ENCODE measurements at regions not wholly inside any gene's neighbourhood (a gene's known extent, or its start where the extent isn't known, plus 50 kb on each side); places are given as distances from the start of the nearest gene placed in this dataset.

DNA sequence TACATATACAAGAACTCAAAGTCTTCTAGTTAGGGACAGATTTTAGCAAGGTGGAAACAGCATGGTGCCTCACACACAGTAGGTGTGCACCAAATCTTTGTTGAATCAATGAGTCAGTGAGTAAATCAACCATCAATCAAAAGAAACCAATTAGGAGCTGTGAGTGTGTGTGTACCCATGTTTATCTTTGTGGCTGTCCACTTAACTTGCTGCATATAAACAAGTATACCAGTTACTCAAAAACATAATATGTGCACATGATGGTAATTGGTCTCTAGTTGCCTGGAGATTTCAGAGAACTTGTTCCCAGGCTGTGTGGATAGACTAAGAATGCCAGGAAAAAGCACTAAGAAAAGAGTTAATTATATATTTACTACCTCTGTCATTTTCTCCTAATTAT, 272.2 kb upstream of the CCL2 start:
- Histone ChIP-seq H3K4me1 (replicated peaks in 1 of 2) (no peaks in the 10 kb centered on the region), H3K4me3 (no peak overlapping the region), H3K27ac (no peak overlapping the region)
- ATAC-seq (replicated peaks in 6 of 8): no peak
- in situ Hi-C loops (cut with MboI; ENCODE audit: low pct_unique_long_range_greater_than_20kb in 2 of 9, low sequenced_read_pairs in 9 of 9, unreplicated experiment in 9 of 9): no loop called here

- in situ Hi-C loops (cut with MboI; ENCODE audit: low pct_unique_long_range_greater_than_20kb in 2 of 9, low sequenced_read_pairs in 9 of 9, unreplicated experiment in 9 of 9): no loop called here
- H3K4me1 ChIP-seq (replicated peaks in 1 of 2): no peaks in the 10 kb centered on the region
- no peak for ATAC-seq (replicated peaks in 6 of 8)
- H3K4me3 ChIP-seq: no peak overlapping the region
- WGBS, 10 experiments: 42 to 83% (median 66%) methylated on average over 1 to 6 of the region's 6 CpGs; no CpG with 5 or more reads in 3 of the 10 experiments
- no peak overlapping the region for H3K27ac ChIP-seq
Measured at GRCh38 chr17:33983824-33984574, 271.1 kb upstream of the CCL2 start.

DNA sequence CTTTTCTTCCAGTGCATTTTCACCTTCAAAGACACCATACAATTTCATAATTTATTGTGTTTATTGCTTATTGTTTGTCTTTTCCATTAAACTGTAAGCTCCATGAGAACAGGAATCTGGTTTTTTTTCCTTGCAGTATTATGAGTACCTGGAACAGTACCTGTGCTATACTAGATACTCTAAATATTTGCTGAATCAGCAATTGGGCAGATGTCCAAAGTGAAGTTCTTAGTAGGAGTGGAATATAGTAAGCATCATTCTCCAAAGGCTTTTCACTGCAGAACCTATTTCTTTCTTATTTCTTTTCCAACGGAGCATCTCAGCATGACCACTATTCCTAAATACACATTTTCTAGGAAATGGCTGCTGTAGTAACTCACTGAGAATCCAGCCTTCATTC, 269.0 kb upstream of the CCL2 start:
- H3K27ac ChIP-seq: no peak overlapping the region
- ATAC-seq (replicated peaks in 6 of 8): no peak
- WGBS, 10 experiments: 0% methylated on average over 1 of the region's 1 CpG; no CpG with 5 or more reads in 2 of the 10 experiments
- H3K4me3 ChIP-seq: no peak overlapping the region
- H3K4me1 ChIP-seq (replicated peaks in 1 of 2): no peaks in the 10 kb centered on the region
- in situ Hi-C loops (cut with MboI; ENCODE audit: low pct_unique_long_range_greater_than_20kb in 2 of 9, low sequenced_read_pairs in 9 of 9, unreplicated experiment in 9 of 9): no loop called here

DNA sequence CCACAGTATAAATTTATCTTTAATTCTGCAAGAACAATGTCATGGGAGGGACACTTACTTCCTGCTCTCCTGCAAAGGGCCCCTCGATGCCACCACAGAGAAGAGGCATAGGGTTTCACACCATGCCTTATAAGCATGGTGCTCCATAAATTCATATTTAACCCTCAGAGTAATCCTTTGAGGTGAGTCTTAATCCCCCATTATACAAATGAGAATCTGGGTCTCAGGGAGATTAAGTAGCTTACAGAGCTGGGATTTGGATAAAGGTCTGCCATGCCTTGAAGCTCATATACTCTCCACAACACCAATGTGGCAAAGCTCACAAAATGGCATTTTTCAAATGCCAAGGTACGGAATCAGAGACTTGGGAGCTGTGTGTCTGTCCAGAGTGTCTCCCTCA, 268.5 kb upstream of the CCL2 start:
- 0 to 100% (median 14%) methylated on average over 1 to 2 of the region's 2 CpGs; no CpG with 5 or more reads in 3 of the 10 experiments for WGBS, 10 experiments
- H3K4me1 ChIP-seq (replicated peaks in 1 of 2): no peaks in the 10 kb centered on the region
- in situ Hi-C loops (cut with MboI; ENCODE audit: low pct_unique_long_range_greater_than_20kb in 2 of 9, low sequenced_read_pairs in 9 of 9, unreplicated experiment in 9 of 9): no loop called here
- no peak overlapping the region for H3K4me3 ChIP-seq
- H3K27ac ChIP-seq: no peak overlapping the region
- no peak for ATAC-seq (replicated peaks in 6 of 8)

GRCh38 chr17:33987162-33987561, 267.9 kb upstream of the CCL2 start:
- no peak overlapping the region for H3K4me3 ChIP-seq
- H3K27ac ChIP-seq: no peak overlapping the region
- H3K4me1 ChIP-seq (replicated peaks in 1 of 2): no peaks in the 10 kb centered on the region
- no peak for ATAC-seq (replicated peaks in 6 of 8)
- WGBS, 10 experiments: 17 to 67% (median 45%) methylated on average over 1 of the region's 2 CpGs; no CpG with 5 or more reads in 6 of the 10 experiments
- in situ Hi-C loops (cut with MboI; ENCODE audit: low pct_unique_long_range_greater_than_20kb in 2 of 9, low sequenced_read_pairs in 9 of 9, unreplicated experiment in 9 of 9): no loop called here

GRCh38 chr17:33989361-33990148, 265.5 kb upstream of the CCL2 start:
- H3K27ac ChIP-seq: no peak overlapping the region
- no peaks in the 10 kb centered on the region for H3K4me1 ChIP-seq (replicated peaks in 1 of 2)
- WGBS, 10 experiments: 0 to 86% (median 36%) methylated on average over 1 to 7 of the region's 8 CpGs
- H3K4me3 ChIP-seq: no peak overlapping the region
- no peak for ATAC-seq (replicated peaks in 6 of 8)
- in situ Hi-C loops (cut with MboI; ENCODE audit: low pct_unique_long_range_greater_than_20kb in 2 of 9, low sequenced_read_pairs in 9 of 9, unreplicated experiment in 9 of 9): no loop called here

DNA sequence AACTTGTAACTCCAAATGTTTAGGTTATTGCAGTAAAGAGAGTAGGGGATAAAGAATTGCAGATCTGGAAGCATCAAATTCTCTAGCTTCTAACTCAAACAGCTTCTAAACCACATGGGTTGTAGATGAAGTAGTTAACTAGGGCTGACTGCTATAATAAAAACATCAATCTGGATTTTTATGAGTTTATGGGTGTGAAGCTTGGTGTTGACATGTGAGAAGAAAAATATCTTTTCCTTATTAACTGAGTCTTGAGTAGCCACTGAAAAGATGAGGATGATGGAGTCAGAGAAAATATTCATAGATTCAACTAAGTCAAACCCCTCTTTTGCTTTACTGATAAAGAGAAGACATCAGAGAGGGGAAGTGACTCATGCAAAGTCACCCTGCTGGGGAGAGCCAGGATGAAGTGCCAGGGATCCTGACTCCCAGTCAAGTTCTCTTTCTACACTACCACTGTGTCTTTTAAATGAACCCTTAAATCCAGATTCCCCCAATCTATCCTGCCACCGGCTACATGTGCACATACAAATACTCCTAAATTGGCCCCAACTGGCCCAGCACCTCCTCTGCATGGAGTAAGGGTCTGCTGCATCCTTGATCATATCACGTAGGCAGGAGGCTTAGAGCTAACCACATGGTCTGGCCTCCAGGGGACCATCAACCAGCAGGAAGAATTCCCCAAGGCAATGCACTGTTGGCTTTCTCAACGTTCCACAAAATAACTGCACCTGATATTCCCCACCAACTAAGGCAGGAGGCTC, 264.0 kb upstream of the CCL2 start:
- H3K4me3 ChIP-seq: no peak overlapping the region
- WGBS, 10 experiments: 0 to 83% (median 49%) methylated on average over 1 to 3 of the region's 3 CpGs; no CpG with 5 or more reads in 2 of the 10 experiments
- H3K4me1 ChIP-seq (replicated peaks in 1 of 2): no peaks in the 10 kb centered on the region
- in situ Hi-C loops (cut with MboI; ENCODE audit: low pct_unique_long_range_greater_than_20kb in 2 of 9, low sequenced_read_pairs in 9 of 9, unreplicated experiment in 9 of 9): no loop called here
- no peak overlapping the region for H3K27ac ChIP-seq
- peak in 1 of 8 experiments; percentile 31 for ATAC-seq (replicated peaks in 6 of 8)

DNA sequence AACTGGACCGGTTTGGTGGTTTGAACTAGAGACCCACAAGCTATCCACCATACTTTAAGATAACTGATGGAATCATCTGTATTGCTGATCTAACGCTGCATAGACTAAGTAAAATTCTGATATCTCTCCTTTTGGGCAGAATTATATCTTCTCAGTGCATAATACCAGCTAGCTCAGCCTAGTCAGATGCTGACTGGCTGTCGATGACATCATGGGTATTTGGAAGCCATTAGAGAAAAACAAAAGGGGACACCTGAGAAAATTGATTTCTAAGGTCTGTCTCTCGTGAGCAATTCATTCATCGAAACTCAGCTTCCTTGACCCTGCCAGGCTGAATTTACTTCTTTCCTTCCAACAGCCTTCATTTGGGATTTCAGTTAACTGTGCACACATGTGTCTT, 263.0 kb upstream of the CCL2 start:
- ATAC-seq (replicated peaks in 6 of 8): no peak
- in situ Hi-C loops (cut with MboI; ENCODE audit: low pct_unique_long_range_greater_than_20kb in 2 of 9, low sequenced_read_pairs in 9 of 9, unreplicated experiment in 9 of 9): no loop called here
- H3K4me1 ChIP-seq (replicated peaks in 1 of 2): no peaks in the 10 kb centered on the region
- H3K27ac ChIP-seq: no peak overlapping the region
- 0 to 100% (median 62%) methylated on average over 1 to 5 of the region's 5 CpGs; no CpG with 5 or more reads in 2 of the 10 experiments for WGBS, 10 experiments
- H3K4me3 ChIP-seq: no peak overlapping the region

- WGBS, 10 experiments: 0 to 40% (median 18%) methylated on average over 1 of the region's 1 CpG; no CpG with 5 or more reads in 1 of the 10 experiments
Measured at GRCh38 chr17:34000639-34001038, 254.4 kb upstream of the CCL2 start.

GRCh38 chr17:34001246-34001645, 253.8 kb upstream of the CCL2 start:
- Histone ChIP-seq H3K4me1 (replicated peaks in 1 of 2) (no peaks in the 10 kb centered on the region), H3K27ac (no peak overlapping the region), H3K4me3 (no peak overlapping the region)
- WGBS, 10 experiments: 0 to 93% methylated on average over 2 of the region's 2 CpGs; no CpG with 5 or more reads in 8 of the 10 experiments
- ATAC-seq (replicated peaks in 6 of 8): no peak
- in situ Hi-C loops (cut with MboI; ENCODE audit: low pct_unique_long_range_greater_than_20kb in 2 of 9, low sequenced_read_pairs in 9 of 9, unreplicated experiment in 9 of 9): no loop called here

More at GRCh38 chr17:34000639-34001038, 254.4 kb upstream of the CCL2 start:
- Histone ChIP-seq H3K27ac (no peak overlapping the region), H3K4me3 (no peak overlapping the region), H3K4me1 (replicated peaks in 1 of 2) (no peaks in the 10 kb centered on the region)
- in situ Hi-C loops (cut with MboI; ENCODE audit: low pct_unique_long_range_greater_than_20kb in 2 of 9, low sequenced_read_pairs in 9 of 9, unreplicated experiment in 9 of 9): no loop called here
- ATAC-seq (replicated peaks in 6 of 8): no peak

GRCh38 chr17:34006126-34006525, 249.0 kb upstream of the CCL2 start:
- ATAC-seq (replicated peaks in 6 of 8): no peak
- no peak overlapping the region for H3K27ac ChIP-seq
- peaks cover 0 to 2% of the 10 kb centered on the region in 2 donors for H3K4me1 ChIP-seq (replicated peaks in 1 of 2)
- in situ Hi-C loops (cut with MboI; ENCODE audit: low pct_unique_long_range_greater_than_20kb in 2 of 9, low sequenced_read_pairs in 9 of 9, unreplicated experiment in 9 of 9): no loop called here
- 0 to 71% (median 62%) methylated on average over 1 to 3 of the region's 3 CpGs; no CpG with 5 or more reads in 2 of the 10 experiments for WGBS, 10 experiments
- H3K4me3 ChIP-seq: no peak overlapping the region

- no peak overlapping the region for H3K27ac ChIP-seq
- peak in 2 of 8 experiments; percentile 63 to 80 for ATAC-seq (replicated peaks in 6 of 8)
- H3K4me3 ChIP-seq: no peak overlapping the region
- 0 to 71% (median 60%) methylated on average over 1 of the region's 1 CpG; no CpG with 5 or more reads in 1 of the 10 experiments for WGBS, 10 experiments
- H3K4me1 ChIP-seq (replicated peaks in 1 of 2): peaks cover 0 to 17% of the 10 kb centered on the region in 2 donors
- in situ Hi-C loops (cut with MboI; ENCODE audit: low pct_unique_long_range_greater_than_20kb in 2 of 9, low sequenced_read_pairs in 9 of 9, unreplicated experiment in 9 of 9): no loop called here
Measured at GRCh38 chr17:34008125-34008524, 247.0 kb upstream of the CCL2 start.

DNA sequence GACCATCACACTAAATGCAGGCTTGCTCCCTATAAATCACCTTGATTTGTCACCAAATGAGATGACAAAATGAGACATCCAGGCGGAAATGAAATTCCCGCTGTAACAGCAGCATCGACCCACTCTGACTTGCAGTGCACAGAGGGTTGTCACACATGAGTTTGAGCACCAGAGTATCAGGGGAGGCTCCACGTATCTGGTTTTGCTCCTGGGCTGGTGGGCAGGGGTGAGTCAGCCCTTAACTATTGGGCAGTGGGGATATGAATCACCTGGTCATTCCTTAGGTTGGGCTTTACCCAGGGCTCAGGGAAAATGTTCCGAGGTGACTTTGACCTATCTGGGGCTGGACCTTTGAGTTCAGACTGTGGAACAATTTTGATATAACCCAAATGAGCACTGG, 245.2 kb upstream of the CCL2 start:
- in situ Hi-C loops (cut with MboI; ENCODE audit: low pct_unique_long_range_greater_than_20kb in 2 of 9, low sequenced_read_pairs in 9 of 9, unreplicated experiment in 9 of 9): no loop called here
- Histone ChIP-seq H3K4me3 (no peak overlapping the region), H3K27ac (no peak overlapping the region), H3K4me1 (replicated peaks in 1 of 2) (peaks cover 0 to 21% of the 10 kb centered on the region in 2 donors)
- peak in 5 of 8 experiments; percentile 43 to 90 (median 86) for ATAC-seq (replicated peaks in 6 of 8)
- WGBS, 10 experiments: 12 to 100% (median 83%) methylated on average over 1 to 4 of the region's 5 CpGs; no CpG with 5 or more reads in 4 of the 10 experiments
